ENCODE measurements at regions not wholly inside any gene's neighbourhood (a gene's known extent, or its start where the extent isn't known, plus 50 kb on each side); places are given as distances from the start of the nearest gene placed in this dataset.

DNA sequence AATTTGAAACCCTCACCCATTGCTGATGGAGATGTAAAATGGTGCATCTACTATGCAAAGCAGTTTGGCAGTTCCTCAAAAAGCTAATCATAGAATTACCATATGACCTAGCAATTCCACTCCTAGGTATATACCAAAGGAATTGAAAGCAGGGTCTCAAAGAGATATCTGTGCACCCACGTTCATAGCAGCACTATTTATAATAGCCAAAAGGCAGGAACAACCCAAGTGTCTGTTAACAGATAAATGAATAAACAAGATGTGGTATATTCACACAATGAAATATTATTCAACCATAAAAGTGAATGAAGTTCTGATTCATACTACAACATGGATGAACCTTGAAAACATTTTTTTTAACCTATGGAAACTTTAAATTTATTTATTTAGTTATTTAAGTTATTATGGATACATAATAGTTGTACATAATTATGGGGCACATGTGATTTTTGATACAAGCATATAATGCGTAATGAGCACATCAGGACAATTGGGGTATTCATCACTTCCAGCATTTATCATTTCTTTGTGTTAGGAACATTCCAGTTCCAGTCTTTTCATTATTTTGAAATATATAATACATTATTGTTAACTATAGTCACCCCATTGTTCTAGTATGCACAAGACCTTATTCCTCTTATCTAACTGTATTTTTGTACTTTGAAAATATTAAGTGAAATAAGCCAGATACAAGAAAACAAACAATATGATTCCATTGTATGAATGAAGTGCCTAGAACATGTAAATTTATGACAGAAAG lies 205.6 kb upstream of the CNKSR2 start:
- no peak overlapping the region for H3K9ac ChIP-seq (ENCODE audit: low read length)
- no peak overlapping the region for H2AFZ ChIP-seq (ENCODE audit: low read depth, low read length, poor library complexity, severe bottlenecking)
- H3K79me2 ChIP-seq (ENCODE audit: insufficient read depth, low read length), result no peaks in the 10 kb centered on the region
- ATAC-seq, result no peak
- no peaks in the 10 kb centered on the region for H4K20me1 ChIP-seq (ENCODE audit: insufficient read depth)
- POLR2A ChIA-PET, result no interaction called here
- no peak overlapping the region for H3K4me3 ChIP-seq (replicated peaks in 1 of 2; ENCODE audit: low read depth in 1 of 2, low read length in 2 of 2)
- no peaks in the 10 kb centered on the region for H3K27me3 ChIP-seq (ENCODE audit: insufficient read depth, low read length)
- H3K9me3 ChIP-seq (ENCODE audit: control insufficient read depth in 1 of 2, insufficient read depth in 1 of 2, low read depth in 1 of 2, low read length in 2 of 2), result no peaks in the 10 kb centered on the region
- intact Hi-C loops (cut with micrococcal nuclease), result no loop called here
- RAD21 ChIA-PET (ENCODE audit: low non-redundant PET in 1 of 2, low total read pairs in 2 of 2, uncharacterized antibody in 2 of 2, unreplicated experiment in 2 of 2), result no interaction called here
- H3K4me1 ChIP-seq (ENCODE audit: control insufficient read depth in 1 of 2, insufficient read depth in 2 of 2, low read length in 2 of 2), result peaks cover 0 to 3% of the 10 kb centered on the region in 2 experiments; a peak in 1 of 4 replicates
- no TSS peak for BruUV-seq (replicated peaks)
- DNase-seq (ENCODE audit: low read depth, low spot score), result no peak
- CTCF ChIA-PET, result no interaction called here
- no peak overlapping the region for H3K27ac ChIP-seq (ENCODE audit: low read depth, low read length)
- H3K36me3 ChIP-seq (ENCODE audit: control insufficient read depth in 1 of 2, insufficient read depth in 2 of 2, low read length in 2 of 2), result no peaks in the 10 kb centered on the region
- H3K4me2 ChIP-seq (ENCODE audit: low read length), result no peak overlapping the region
- H3K9me2 ChIP-seq (ENCODE audit: insufficient read depth), result no peaks in the 10 kb centered on the region
- TF ChIP-seq EGR1 (IDR thresholded peaks at IDR 0.05; ENCODE audit: low read depth) (no peak), POLR2A (IDR thresholded peaks at IDR 0.05; ENCODE audit: borderline replicate concordance, extremely low read depth, insufficient read depth, insufficient read length) (no peak), JUND (IDR thresholded peaks at IDR 0.05) (no peak), POLR2AphosphoS5 (IDR thresholded peaks at IDR 0.05; ENCODE audit: low read depth, low read length) (no peak), ZFX (IDR thresholded peaks at IDR 0.05) (no peak), EZH2 (IDR thresholded peaks at IDR 0.05) (no peak), SP1 (IDR thresholded peaks at IDR 0.05; ENCODE audit: low read depth) (no peak), CBX3 (IDR thresholded peaks at IDR 0.05; ENCODE audit: low read depth) (no peak), SRF (IDR thresholded peaks at IDR 0.05; ENCODE audit: low read depth) (no peak), ELF1 (IDR thresholded peaks at IDR 0.05; ENCODE audit: borderline replicate concordance, low read depth) (no peak), SIN3A (IDR thresholded peaks at IDR 0.05; ENCODE audit: low read depth) (no peak), EZH2phosphoT487 (IDR thresholded peaks at IDR 0.05; ENCODE audit: borderline replicate concordance) (no peak)
- TF ChIP-seq, protein P1, sequence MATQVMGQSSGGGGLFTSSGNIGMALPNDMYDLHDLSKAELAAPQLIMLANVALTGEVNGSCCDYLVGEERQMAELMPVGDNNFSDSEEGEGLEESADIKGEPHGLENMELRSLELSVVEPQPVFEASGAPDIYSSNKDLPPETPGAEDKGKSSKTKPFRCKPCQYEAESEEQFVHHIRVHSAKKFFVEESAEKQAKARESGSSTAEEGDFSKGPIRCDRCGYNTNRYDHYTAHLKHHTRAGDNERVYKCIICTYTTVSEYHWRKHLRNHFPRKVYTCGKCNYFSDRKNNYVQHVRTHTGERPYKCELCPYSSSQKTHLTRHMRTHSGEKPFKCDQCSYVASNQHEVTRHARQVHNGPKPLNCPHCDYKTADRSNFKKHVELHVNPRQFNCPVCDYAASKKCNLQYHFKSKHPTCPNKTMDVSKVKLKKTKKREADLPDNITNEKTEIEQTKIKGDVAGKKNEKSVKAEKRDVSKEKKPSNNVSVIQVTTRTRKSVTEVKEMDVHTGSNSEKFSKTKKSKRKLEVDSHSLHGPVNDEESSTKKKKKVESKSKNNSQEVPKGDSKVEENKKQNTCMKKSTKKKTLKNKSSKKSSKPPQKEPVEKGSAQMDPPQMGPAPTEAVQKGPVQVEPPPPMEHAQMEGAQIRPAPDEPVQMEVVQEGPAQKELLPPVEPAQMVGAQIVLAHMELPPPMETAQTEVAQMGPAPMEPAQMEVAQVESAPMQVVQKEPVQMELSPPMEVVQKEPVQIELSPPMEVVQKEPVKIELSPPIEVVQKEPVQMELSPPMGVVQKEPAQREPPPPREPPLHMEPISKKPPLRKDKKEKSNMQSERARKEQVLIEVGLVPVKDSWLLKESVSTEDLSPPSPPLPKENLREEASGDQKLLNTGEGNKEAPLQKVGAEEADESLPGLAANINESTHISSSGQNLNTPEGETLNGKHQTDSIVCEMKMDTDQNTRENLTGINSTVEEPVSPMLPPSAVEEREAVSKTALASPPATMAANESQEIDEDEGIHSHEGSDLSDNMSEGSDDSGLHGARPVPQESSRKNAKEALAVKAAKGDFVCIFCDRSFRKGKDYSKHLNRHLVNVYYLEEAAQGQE (IDR thresholded peaks at IDR 0.05; ENCODE audit: low read depth), result no peak
- TF ChIP-seq, protein P2, sequence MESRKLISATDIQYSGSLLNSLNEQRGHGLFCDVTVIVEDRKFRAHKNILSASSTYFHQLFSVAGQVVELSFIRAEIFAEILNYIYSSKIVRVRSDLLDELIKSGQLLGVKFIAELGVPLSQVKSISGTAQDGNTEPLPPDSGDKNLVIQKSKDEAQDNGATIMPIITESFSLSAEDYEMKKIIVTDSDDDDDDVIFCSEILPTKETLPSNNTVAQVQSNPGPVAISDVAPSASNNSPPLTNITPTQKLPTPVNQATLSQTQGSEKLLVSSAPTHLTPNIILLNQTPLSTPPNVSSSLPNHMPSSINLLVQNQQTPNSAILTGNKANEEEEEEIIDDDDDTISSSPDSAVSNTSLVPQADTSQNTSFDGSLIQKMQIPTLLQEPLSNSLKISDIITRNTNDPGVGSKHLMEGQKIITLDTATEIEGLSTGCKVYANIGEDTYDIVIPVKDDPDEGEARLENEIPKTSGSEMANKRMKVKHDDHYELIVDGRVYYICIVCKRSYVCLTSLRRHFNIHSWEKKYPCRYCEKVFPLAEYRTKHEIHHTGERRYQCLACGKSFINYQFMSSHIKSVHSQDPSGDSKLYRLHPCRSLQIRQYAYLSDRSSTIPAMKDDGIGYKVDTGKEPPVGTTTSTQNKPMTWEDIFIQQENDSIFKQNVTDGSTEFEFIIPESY (IDR thresholded peaks at IDR 0.05; ENCODE audit: extremely low read depth, insufficient replicate concordance, low read length), result no peak
- TF ChIP-seq, protein P3, sequence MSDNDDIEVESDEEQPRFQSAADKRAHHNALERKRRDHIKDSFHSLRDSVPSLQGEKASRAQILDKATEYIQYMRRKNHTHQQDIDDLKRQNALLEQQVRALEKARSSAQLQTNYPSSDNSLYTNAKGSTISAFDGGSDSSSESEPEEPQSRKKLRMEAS (IDR thresholded peaks at IDR 0.05), result no peak
